ENCODE measurements at regions not wholly inside any gene's neighbourhood (a gene's known extent, or its start where the extent isn't known, plus 50 kb on each side); places are given as distances from the start of the nearest gene placed in this dataset.

DNA sequence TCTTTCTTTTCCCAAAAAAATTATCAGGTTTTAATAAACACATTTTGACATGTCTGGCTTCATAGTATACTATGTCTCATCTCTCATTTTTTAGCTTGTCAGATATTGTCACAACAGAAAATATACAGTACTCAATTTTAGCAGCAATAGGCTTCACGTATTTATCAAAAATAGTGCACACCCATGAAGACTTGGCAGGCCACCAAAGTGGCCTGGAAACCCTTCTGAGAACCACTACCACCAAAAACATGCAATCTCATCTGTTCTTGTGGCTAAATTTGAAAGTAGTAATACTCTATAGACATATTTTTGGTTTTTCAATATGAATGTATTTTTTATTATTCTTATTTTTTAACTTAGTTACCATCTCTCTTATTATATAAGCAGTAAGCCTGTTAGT lies 1094.5 kb upstream of the LRRN3 start:
- Histone ChIP-seq H3K4me1 (ENCODE audit: control insufficient read depth, insufficient read depth, low read length) (no peaks in the 10 kb centered on the region), H4K91ac (ENCODE audit: insufficient read depth, low read depth, low read length) (no peak overlapping the region), H3K9ac (ENCODE audit: low read depth, low read length) (no peak overlapping the region), H3K27ac (ENCODE audit: insufficient read depth, low read length) (no peak overlapping the region), H3K27me3 (ENCODE audit: control insufficient read depth, insufficient read depth, low read length) (no peaks in the 10 kb centered on the region), H4K20me1 (ENCODE audit: insufficient read depth, low read length) (no peaks in the 10 kb centered on the region), H3K4me3 (ENCODE audit: insufficient read depth, low read depth, low read length) (no peak overlapping the region), H2AK5ac (ENCODE audit: low read depth, low read length) (no peak overlapping the region), H2BK15ac (ENCODE audit: low read depth, low read length) (no peak overlapping the region), H3K4ac (ENCODE audit: low read depth, low read length) (no peak overlapping the region), H3K4me2 (ENCODE audit: low read depth, low read length) (no peak overlapping the region), H3K36me3 (ENCODE audit: control insufficient read depth, insufficient read depth, low read length) (no peaks in the 10 kb centered on the region), H3K79me1 (ENCODE audit: low read depth in 1 of 2, low read length in 2 of 2) (no peaks in the 10 kb centered on the region), H3K9me3 (ENCODE audit: control insufficient read depth, insufficient read depth, low read length) (no peaks in the 10 kb centered on the region), H2BK120ac (ENCODE audit: low read depth, low read length) (no peak overlapping the region), H3K18ac (ENCODE audit: low read depth, low read length) (no peak overlapping the region), H3K9me1 (ENCODE audit: insufficient read depth, low read length) (no peaks in the 10 kb centered on the region; the same call in 1 of the 2 replicates), H2AFZ (replicated peaks; ENCODE audit: low read length, poor library complexity) (no peak overlapping the region), H3K14ac (replicated peaks; ENCODE audit: low read depth, low read length) (no peak overlapping the region), H2BK5ac (ENCODE audit: low read depth, low read length, poor library complexity, severe bottlenecking) (no peak overlapping the region), H4K8ac (ENCODE audit: low read depth in 2 of 2, low read length in 2 of 2) (no peak overlapping the region), H2BK20ac (ENCODE audit: low read depth, low read length) (no peak overlapping the region), H3K23ac (ENCODE audit: low read depth, low read length) (no peak overlapping the region), H2AK9ac (replicated peaks; ENCODE audit: low read depth, low read length, poor library complexity) (no peak overlapping the region), H4K5ac (ENCODE audit: low read depth, low read length) (no peak overlapping the region), H3K56ac (ENCODE audit: extremely low read depth, insufficient read depth, low read length) (no peak overlapping the region)
- WGBS, 2 experiments (ENCODE audit: extremely low coverage in 2 of 2, insufficient read length in 1 of 2), result no CpG with 5 or more reads among the region's 1 CpG
- in situ Hi-C loops (cut with MboI; ENCODE audit: low sequenced_read_pairs), result no loop called here
- ChIA-PET CTCF (no interaction called here), POLR2A (ENCODE audit: unreplicated experiment) (no interaction called here)
- dilution Hi-C loops (cut with HindIII; ENCODE audit: low sequenced_read_pairs, unreplicated experiment), result no loop called here
- intact Hi-C loops (cut with micrococcal nuclease), result no loop called here
- TF ChIP-seq, protein P1, sequence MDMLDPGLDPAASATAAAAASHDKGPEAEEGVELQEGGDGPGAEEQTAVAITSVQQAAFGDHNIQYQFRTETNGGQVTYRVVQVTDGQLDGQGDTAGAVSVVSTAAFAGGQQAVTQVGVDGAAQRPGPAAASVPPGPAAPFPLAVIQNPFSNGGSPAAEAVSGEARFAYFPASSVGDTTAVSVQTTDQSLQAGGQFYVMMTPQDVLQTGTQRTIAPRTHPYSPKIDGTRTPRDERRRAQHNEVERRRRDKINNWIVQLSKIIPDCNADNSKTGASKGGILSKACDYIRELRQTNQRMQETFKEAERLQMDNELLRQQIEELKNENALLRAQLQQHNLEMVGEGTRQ (IDR thresholded peaks at IDR 0.05; ENCODE audit: low read depth, low read length), result no peak
- TF ChIP-seq NFE2L2 (IDR thresholded peaks at IDR 0.05; ENCODE audit: low read depth, low read length) (no peak), CEBPB (IDR thresholded peaks at IDR 0.05; ENCODE audit: low read depth, low read length) (no peak)
- BruUV-seq (replicated peaks), result no TSS peak
- ATAC-seq (ENCODE audit: low read depth) (no peak), DNase-seq (no peak)
